Erythroblast (primary cell): ENCODE measurements at regions not wholly inside any gene's neighbourhood (a gene's known extent, or its start where the extent isn't known, plus 50 kb on each side); places are given as distances from the start of the nearest gene placed in this dataset.

Experiments used
- GATA1 ChIP-seq: IDR thresholded peaks from 2 replicates; pipeline ENCODE4 v1.6.1; 2011; ENCODE audit warnings: low read depth, mild to moderate bottlenecking, control low read depth, low read length, moderate library complexity
- POLR2A ChIP-seq: IDR thresholded peaks from 2 replicates; pipeline ENCODE4 v1.6.1; 2011; ENCODE audit warnings: mild to moderate bottlenecking, low read length

DNA sequence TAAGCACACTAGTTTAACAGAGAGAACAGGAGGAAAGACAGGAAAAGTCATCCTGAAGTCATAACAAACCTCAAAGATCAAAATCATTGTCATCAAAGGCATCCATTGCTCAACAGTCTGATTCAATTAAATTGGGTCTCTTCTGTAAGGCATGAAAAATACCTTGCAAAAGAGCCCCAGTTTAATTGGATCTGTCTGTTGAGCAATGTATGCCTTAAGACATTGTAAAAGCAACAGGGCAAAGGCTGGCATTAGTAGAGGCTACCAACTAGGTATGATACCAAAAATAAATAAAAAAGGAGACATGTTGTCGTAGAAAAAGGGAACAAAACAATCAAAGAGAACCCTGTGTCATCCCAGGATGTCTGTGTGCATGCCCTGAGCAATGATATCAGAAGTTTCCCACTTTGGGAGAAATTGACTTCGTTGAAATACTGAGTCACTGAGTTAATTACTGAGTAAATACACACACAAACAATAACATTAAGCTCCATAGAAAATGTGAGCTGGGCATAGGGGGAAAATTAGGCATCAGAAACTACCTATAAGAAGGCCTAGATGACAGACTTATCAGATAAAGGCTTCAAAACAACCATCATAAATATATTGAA, 1013.8 kb upstream of the CITED2 start:
- TF ChIP-seq POLR2A (no peak), GATA1 (no peak)
